H9 (cell line): ENCODE measurements at regions not wholly inside any gene's neighbourhood (a gene's known extent, or its start where the extent isn't known, plus 50 kb on each side); places are given as distances from the start of the nearest gene placed in this dataset.

Source experiments
- DNase-seq: peaks from one replicate; pipeline ENCODE4 v3.0.0-alpha.2; 2017
- H2AFZ ChIP-seq: one replicate; pipeline ENCODE4 v1.6.1; 2013; ENCODE audit warnings: mild to moderate bottlenecking, low read length, control low read depth, moderate library complexity
- H2AK5ac ChIP-seq: 2 replicates; pipeline ENCODE4 v1.6.1; 2013; ENCODE audit warnings: low read length, control low read depth, mixed read lengths; ENCODE audit not compliant: insufficient read length
- H2BK120ac ChIP-seq: one replicate; pipeline ENCODE4 v1.6.1; 2013; ENCODE audit warnings: low read depth, mild to moderate bottlenecking, low read length, control low read depth, inconsistent platforms; ENCODE audit not compliant: poor library complexity, severe bottlenecking
- H2BK12ac ChIP-seq: 2 replicates; pipeline ENCODE4 v1.6.1; 2013; ENCODE audit warnings: low read length, control low read depth, mixed read lengths, low read depth; ENCODE audit not compliant: insufficient read length
- H2BK15ac ChIP-seq: 2 replicates; pipeline ENCODE4 v1.6.1; 2013; ENCODE audit warnings: low read depth, low read length, control low read depth
- H2BK20ac ChIP-seq: one replicate; pipeline ENCODE4 v1.6.1; 2013; ENCODE audit warnings: low read depth, mild to moderate bottlenecking, low read length, control low read depth, inconsistent platforms; ENCODE audit not compliant: poor library complexity, severe bottlenecking
- H2BK5ac ChIP-seq: 2 replicates; pipeline ENCODE4 v1.6.1; 2013; ENCODE audit warnings: low read length, control low read depth, mixed read lengths; ENCODE audit not compliant: insufficient read length
- H3K14ac ChIP-seq: 2 replicates; pipeline ENCODE4 v1.6.1; 2013; ENCODE audit warnings: low read length, control low read depth; ENCODE audit not compliant: insufficient read depth
- H3K18ac ChIP-seq: 2 replicates; pipeline ENCODE4 v1.6.1; 2013; ENCODE audit warnings: low read depth, mild to moderate bottlenecking, mixed read lengths, low read length, control low read depth; ENCODE audit not compliant: insufficient read length
- H3K23ac ChIP-seq: 2 replicates; pipeline ENCODE4 v1.6.1; 2013; ENCODE audit warnings: low read length, control low read depth, mixed read lengths, low read depth; ENCODE audit not compliant: insufficient read length
- H3K23me2 ChIP-seq: 2 replicates; pipeline ENCODE4 v1.6.1; 2013; ENCODE audit warnings: low read depth, mild to moderate bottlenecking, mixed read lengths, low read length, control low read depth; ENCODE audit not compliant: insufficient read length, poor library complexity, severe bottlenecking
- H3K27ac ChIP-seq: 2 replicates; pipeline ENCODE4 v1.5.1; 2013; ENCODE audit warnings: low read length, control low read depth, mixed read lengths, low read depth; ENCODE audit not compliant: insufficient read length
- H3K27me3 ChIP-seq: 2 replicates; pipeline ENCODE4 v1.6.1; 2013; ENCODE audit warnings: low read length, control low read depth, inconsistent platforms; ENCODE audit not compliant: insufficient read depth
- H3K4ac ChIP-seq: 2 replicates; pipeline ENCODE4 v1.6.1; 2013; ENCODE audit warnings: low read depth, mild to moderate bottlenecking, control low read depth, inconsistent platforms, low read length, moderate library complexity
- H3K4me1 ChIP-seq: 2 replicates; pipeline ENCODE4 v1.6.1; 2013; ENCODE audit warnings: low read length, control low read depth, inconsistent platforms; ENCODE audit not compliant: insufficient read depth
- H3K4me2 ChIP-seq: 2 replicates; pipeline ENCODE4 v1.6.1; 2013; ENCODE audit warnings: low read length, control low read depth, mixed read lengths; ENCODE audit not compliant: insufficient read length, insufficient read depth
- H3K56ac ChIP-seq: 2 replicates; pipeline ENCODE4 v1.6.1; 2013; ENCODE audit warnings: low read depth, mild to moderate bottlenecking, mixed read lengths, low read length, control low read depth; ENCODE audit not compliant: insufficient read length
- H3K79me1 ChIP-seq: 2 replicates; pipeline ENCODE4 v1.6.1; 2013; ENCODE audit warnings: low read depth, mild to moderate bottlenecking, moderate library complexity, low read length, control low read depth, inconsistent platforms; ENCODE audit not compliant: insufficient read depth, poor library complexity, severe bottlenecking
- H3K79me2 ChIP-seq: 2 replicates; pipeline ENCODE4 v1.6.1; 2013; ENCODE audit warnings: low read length, control low read depth, inconsistent platforms; ENCODE audit not compliant: insufficient read depth
- H3K9ac ChIP-seq: 2 replicates; pipeline ENCODE4 v1.6.1; 2013; ENCODE audit warnings: low read length, control low read depth, mixed read lengths; ENCODE audit not compliant: insufficient read length; ENCODE audit errors: extremely low read depth
- H3K9me3 ChIP-seq: one replicate; pipeline ENCODE4 v1.6.1; 2013; ENCODE audit warnings: low read depth, low read length, inconsistent platforms; ENCODE audit not compliant: control insufficient read depth
- H3T11ph ChIP-seq: one replicate; pipeline ENCODE4 v1.6.1; 2013; ENCODE audit warnings: mild to moderate bottlenecking, low read length, control low read depth, inconsistent platforms
- H4K20me1 ChIP-seq: one replicate; pipeline ENCODE4 v1.6.1; 2013; ENCODE audit not compliant: control insufficient read depth, insufficient read length, insufficient read depth
- H4K5ac ChIP-seq: 2 replicates; pipeline ENCODE4 v1.6.1; 2013; ENCODE audit warnings: low read depth, mild to moderate bottlenecking, mixed read lengths, low read length, control low read depth; ENCODE audit not compliant: insufficient read length
- H4K8ac ChIP-seq: replicated peaks from 2 replicates; pipeline ENCODE4 v1.6.1; 2013; ENCODE audit warnings: low read length, control low read depth, mixed read lengths, low read depth; ENCODE audit not compliant: insufficient read length
- H4K91ac ChIP-seq: 2 replicates; pipeline ENCODE4 v1.6.1; 2013; ENCODE audit warnings: low read depth, mild to moderate bottlenecking, moderate library complexity, mixed read lengths, low read length, control low read depth; ENCODE audit not compliant: insufficient read length
- H3K27ac Mint-ChIP-seq, 3 experiments: 2 replicates in 2 of 3; 3 replicates in 1 of 3; pipeline ENCODE4 v1.8.0; 2020 to 2021; ENCODE audit warnings: mixed read lengths in 3 of 3, mild to moderate bottlenecking in 1 of 3, moderate library complexity in 1 of 3
- H3K27me3 Mint-ChIP-seq: 2 replicates; pipeline ENCODE4 v1.8.0; 2021; ENCODE audit warnings: low read depth, mild to moderate bottlenecking, moderate library complexity, mixed read lengths
- H3K36me3 Mint-ChIP-seq, 3 experiments: 2 replicates in 2 of 3; 3 replicates in 1 of 3; pipeline ENCODE4 v1.8.0; 2020 to 2021; ENCODE audit warnings: low read depth in 3 of 3, mixed read lengths in 3 of 3; ENCODE audit not compliant: insufficient read depth in 1 of 3
- H3K4me1 Mint-ChIP-seq, 2 experiments: 2 replicates each; pipeline ENCODE4 v1.8.0; 2020; ENCODE audit warnings: mixed read lengths in 2 of 2
- H3K4me3 Mint-ChIP-seq, 2 experiments: 2 replicates in 1 of 2; 3 replicates in 1 of 2; pipeline ENCODE4 v1.8.0; 2020 to 2021; ENCODE audit warnings: mild to moderate bottlenecking in 2 of 2, mixed read lengths in 2 of 2, moderate library complexity in 1 of 2
- H3K9me3 Mint-ChIP-seq, 2 experiments: 2 replicates in 1 of 2; 3 replicates in 1 of 2; pipeline ENCODE4 v1.8.0; 2020; ENCODE audit warnings: mild to moderate bottlenecking in 2 of 2, mixed read lengths in 2 of 2, moderate library complexity in 1 of 2
- WGBS: extraction: QIAGEN DNeasy Blood & Tissue Kit; methylation state at CpG from one replicate; pipeline ENCODE4 v1.1.7; 2013; ENCODE audit warnings: missing lambda C conversion rate, low lambda C conversion rate, mixed read lengths; ENCODE audit not compliant: insufficient read length; ENCODE audit errors: extremely low coverage; 5-methylcytosine and 5-hydroxymethylcytosine counted together
- TF ChIP-seq, protein P1 (sequence below): fragments of 200-600 bp; sonication (generic); conservative IDR thresholded peaks from 3 replicates; pipeline ENCODE4 v1.8.0; 2021; ENCODE audit warnings: antibody characterized with exemption, mild to moderate bottlenecking

- Histone ChIP-seq H3K4me2 (no peak overlapping the region), H3K79me1 (no peaks in the 10 kb centered on the region), H4K5ac (no peak overlapping the region), H3K14ac (no peak overlapping the region), H4K8ac (no peak overlapping the region), H3T11ph (no peak overlapping the region), H3K27ac (no peak overlapping the region), H3K27me3 (no peaks in the 10 kb centered on the region), H2BK120ac (no peak overlapping the region), H4K20me1 (no peaks in the 10 kb centered on the region), H3K56ac (no peak overlapping the region), H2AFZ (no peak overlapping the region), H3K4me1 (no peaks in the 10 kb centered on the region), H3K23me2 (no peaks in the 10 kb centered on the region), H3K4ac (no peak overlapping the region), H4K91ac (no peak overlapping the region), H3K9ac (no peak overlapping the region), H2BK12ac (no peak overlapping the region), H3K23ac (no peak overlapping the region), H2AK5ac (no peak overlapping the region), H2BK5ac (no peak overlapping the region), H2BK20ac (no peak overlapping the region), H3K9me3 (no peaks in the 10 kb centered on the region), H3K18ac (no peak overlapping the region), H2BK15ac (no peak overlapping the region), H3K79me2 (no peaks in the 10 kb centered on the region)
- no peak for DNase-seq
- H3K27me3 Mint-ChIP-seq, result no peaks in the 10 kb centered on the region
- H3K36me3 Mint-ChIP-seq, result no peaks in the 10 kb centered on the region; a peak in 1 of 7 replicates
- H3K27ac Mint-ChIP-seq, result no peak overlapping the region
- TF ChIP-seq, protein P1, sequence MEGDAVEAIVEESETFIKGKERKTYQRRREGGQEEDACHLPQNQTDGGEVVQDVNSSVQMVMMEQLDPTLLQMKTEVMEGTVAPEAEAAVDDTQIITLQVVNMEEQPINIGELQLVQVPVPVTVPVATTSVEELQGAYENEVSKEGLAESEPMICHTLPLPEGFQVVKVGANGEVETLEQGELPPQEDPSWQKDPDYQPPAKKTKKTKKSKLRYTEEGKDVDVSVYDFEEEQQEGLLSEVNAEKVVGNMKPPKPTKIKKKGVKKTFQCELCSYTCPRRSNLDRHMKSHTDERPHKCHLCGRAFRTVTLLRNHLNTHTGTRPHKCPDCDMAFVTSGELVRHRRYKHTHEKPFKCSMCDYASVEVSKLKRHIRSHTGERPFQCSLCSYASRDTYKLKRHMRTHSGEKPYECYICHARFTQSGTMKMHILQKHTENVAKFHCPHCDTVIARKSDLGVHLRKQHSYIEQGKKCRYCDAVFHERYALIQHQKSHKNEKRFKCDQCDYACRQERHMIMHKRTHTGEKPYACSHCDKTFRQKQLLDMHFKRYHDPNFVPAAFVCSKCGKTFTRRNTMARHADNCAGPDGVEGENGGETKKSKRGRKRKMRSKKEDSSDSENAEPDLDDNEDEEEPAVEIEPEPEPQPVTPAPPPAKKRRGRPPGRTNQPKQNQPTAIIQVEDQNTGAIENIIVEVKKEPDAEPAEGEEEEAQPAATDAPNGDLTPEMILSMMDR, result no peak
- peaks cover 0 to 5% of the 10 kb centered on the region in 2 experiments; a peak in 2 of 4 replicates for H3K4me1 Mint-ChIP-seq
- no peak overlapping the region for H3K4me3 Mint-ChIP-seq
- no peaks in the 10 kb centered on the region; a peak in 1 of 5 replicates for H3K9me3 Mint-ChIP-seq
- no CpG with 5 or more reads among the region's 1 CpG for WGBS
Observed at GRCh38 chr13:90752070-90752469, 595.4 kb upstream of the MIR17HG start.
